Esophagus squamous epithelium (tissue), 5 donors: ENCODE measurements at regions not wholly inside any gene's neighbourhood (a gene's known extent, or its start where the extent isn't known, plus 50 kb on each side); places are given as distances from the start of the nearest gene placed in this dataset.
A peak's percentile ranks its signal among the peaks of the same experiment; 100 is the strongest.

ENCODE experiments used
- DNase-seq: peaks from one replicate; lab custom pipeline; 2025; lab: John Stamatoyannopoulos, UW
- H3K27ac ChIP-seq, 4 donors: fragments of 200-600 bp; sonication (generic); one replicate each; pipeline ENCODE4 v1.5.1; 2016 to 2019; ENCODE audit warnings: mild to moderate bottlenecking in 1 of 4
- H3K27me3 ChIP-seq, 4 donors: fragments of 200-600 bp; sonication (generic); 1 replicate in 3 of 4; 2 replicates in 1 of 4; pipeline versions ENCODE4 v1.5.1 to v1.6.0; 2017 to 2021; ENCODE audit warnings: antibody characterized with exemption in 1 of 4
- H3K36me3 ChIP-seq, 3 donors: fragments of 200-600 bp; sonication (generic); one replicate each; pipeline ENCODE4 v1.5.1; 2016 to 2019
- H3K4me1 ChIP-seq, 3 donors: fragments of 200-600 bp; sonication (generic); one replicate each; pipeline ENCODE4 v1.5.1; 2017 to 2019
- H3K4me3 ChIP-seq, 4 donors: fragments of 200-600 bp; sonication (generic); 1 replicate in 3 of 4; 2 replicates in 1 of 4; pipeline ENCODE4 v1.5.1; 2016 to 2019; ENCODE audit warnings: mild to moderate bottlenecking in 2 of 4, moderate library complexity in 1 of 4
- H3K9me3 ChIP-seq, 3 donors: fragments of 200-600 bp; sonication (generic); one replicate each; pipeline ENCODE4 v1.5.1; 2016 to 2019
- POLR2A ChIP-seq, 4 donors: fragments of 450-650 bp; IDR thresholded peaks; one replicate each; pipeline ENCODE4 v1.6.1; 2017; ENCODE audit warnings: antibody characterized with exemption in 4 of 4, mild to moderate bottlenecking in 4 of 4, moderate library complexity in 3 of 4
- WGBS, 2 donors: methylation state at CpG; one replicate each; pipeline ENCODE4 v1.1.5; 2018; 5-methylcytosine and 5-hydroxymethylcytosine counted together
- intact Hi-C: fragments of 100-400 bp; cut with DNase I; formaldehyde crosslinking; loops from one replicate; pipeline ENCODE4 v1.15.0; 2022
- TF ChIP-seq, protein P1 (sequence below), 6 experiments: fragments of 450-650 bp in 4 of 6; fragments of 200-600 bp in 2 of 6; sonication (generic) in 2 of 6; IDR thresholded peaks; one replicate each; pipeline ENCODE4 v1.5.1; 2016 to 2019; ENCODE audit warnings: antibody characterized with exemption in 6 of 6, mild to moderate bottlenecking in 4 of 6, moderate library complexity in 4 of 6
- donor health status: DM: yes; HTN: yes; CAD: no.

DNA sequence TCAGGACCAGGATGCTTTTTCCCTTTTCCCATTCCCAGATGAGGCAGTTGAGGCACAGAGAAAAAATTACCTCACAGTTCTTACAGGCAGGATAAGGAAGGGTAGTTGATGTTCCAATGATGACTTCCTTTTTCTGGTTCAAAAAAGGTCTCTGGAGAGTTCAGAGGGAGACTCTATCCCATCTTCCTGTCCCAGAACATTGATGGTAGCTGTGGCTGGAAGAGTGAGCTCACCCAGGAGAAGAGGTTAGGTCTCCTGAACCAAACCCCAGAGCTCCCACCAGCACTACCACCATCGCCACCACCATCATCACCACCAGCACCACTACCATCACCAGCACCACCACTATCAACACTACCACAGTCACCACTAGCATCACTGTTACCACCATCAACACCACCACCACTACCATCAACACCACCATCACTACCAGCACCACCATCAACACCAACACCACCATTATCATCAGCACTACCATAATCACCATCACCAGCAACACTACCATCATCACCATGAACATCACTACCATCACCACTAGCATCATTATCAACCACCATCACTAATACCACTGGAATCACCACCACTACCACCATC, 105.5 kb upstream of the RUNX3 start:
- intact Hi-C loops = no loop called here
- Histone ChIP-seq H3K27ac (no peak overlapping the region), H3K4me3 (no peak overlapping the region), H3K9me3 (no peaks in the 10 kb centered on the region), H3K27me3 (peaks cover 0 to 29% (median 0%) of the 10 kb centered on the region in 4 donors), H3K4me1 (peaks cover 0 to 28% (median 3%) of the 10 kb centered on the region in 3 donors), H3K36me3 (no peaks in the 10 kb centered on the region)
- no peak for DNase-seq
- WGBS, 2 donors = 88 to 100% methylated on average over 1 of the region's 1 CpG
- TF ChIP-seq, protein P1, sequence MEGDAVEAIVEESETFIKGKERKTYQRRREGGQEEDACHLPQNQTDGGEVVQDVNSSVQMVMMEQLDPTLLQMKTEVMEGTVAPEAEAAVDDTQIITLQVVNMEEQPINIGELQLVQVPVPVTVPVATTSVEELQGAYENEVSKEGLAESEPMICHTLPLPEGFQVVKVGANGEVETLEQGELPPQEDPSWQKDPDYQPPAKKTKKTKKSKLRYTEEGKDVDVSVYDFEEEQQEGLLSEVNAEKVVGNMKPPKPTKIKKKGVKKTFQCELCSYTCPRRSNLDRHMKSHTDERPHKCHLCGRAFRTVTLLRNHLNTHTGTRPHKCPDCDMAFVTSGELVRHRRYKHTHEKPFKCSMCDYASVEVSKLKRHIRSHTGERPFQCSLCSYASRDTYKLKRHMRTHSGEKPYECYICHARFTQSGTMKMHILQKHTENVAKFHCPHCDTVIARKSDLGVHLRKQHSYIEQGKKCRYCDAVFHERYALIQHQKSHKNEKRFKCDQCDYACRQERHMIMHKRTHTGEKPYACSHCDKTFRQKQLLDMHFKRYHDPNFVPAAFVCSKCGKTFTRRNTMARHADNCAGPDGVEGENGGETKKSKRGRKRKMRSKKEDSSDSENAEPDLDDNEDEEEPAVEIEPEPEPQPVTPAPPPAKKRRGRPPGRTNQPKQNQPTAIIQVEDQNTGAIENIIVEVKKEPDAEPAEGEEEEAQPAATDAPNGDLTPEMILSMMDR (IDR thresholded peaks at IDR 0.05) = no peak

DNA sequence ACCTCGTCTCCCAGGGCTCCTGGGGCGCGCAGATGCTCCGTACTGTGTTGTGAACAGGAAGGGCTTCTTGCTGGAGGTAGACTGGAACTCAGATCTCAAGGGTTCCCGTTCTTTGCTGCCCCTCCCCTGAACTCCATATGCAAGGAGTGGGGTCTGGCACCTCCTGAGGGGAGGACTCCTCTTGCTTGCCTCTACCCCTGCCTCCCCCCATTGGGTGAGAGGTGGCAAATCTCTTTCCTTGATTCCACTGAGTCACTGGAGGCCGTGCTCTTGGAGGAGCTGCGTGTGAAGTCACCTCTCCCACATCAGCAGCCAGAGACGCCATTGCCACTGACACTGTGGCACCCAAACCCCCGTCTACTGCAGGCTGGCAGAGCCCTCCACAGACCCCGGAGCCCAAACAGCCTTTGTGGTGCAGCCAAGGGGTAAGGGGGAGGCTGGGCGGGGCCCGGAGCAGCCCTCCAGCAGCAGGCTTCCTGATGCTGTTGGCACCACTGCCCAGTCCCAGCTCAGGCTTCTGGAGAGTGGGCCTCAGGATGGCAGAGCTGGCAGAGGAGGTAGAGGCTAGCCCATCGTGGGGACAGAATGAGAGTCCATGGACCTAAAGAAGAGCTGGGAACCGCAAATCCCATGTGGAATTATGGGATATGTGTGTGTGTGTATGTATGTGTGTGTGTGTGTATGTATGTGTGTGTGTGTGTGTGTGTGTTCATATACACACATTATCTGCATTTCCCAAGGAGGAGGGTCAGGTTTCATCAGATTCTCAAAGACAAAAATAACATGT, 104.9 kb upstream of the RUNX3 start:
- WGBS, 2 donors = 63 to 75% methylated on average over 3 of the region's 14 CpGs
- H3K27ac ChIP-seq = peak overlapping the region in 2 of 4 donors; percentile 8 to 50
- intact Hi-C loops = no loop called here

DNA sequence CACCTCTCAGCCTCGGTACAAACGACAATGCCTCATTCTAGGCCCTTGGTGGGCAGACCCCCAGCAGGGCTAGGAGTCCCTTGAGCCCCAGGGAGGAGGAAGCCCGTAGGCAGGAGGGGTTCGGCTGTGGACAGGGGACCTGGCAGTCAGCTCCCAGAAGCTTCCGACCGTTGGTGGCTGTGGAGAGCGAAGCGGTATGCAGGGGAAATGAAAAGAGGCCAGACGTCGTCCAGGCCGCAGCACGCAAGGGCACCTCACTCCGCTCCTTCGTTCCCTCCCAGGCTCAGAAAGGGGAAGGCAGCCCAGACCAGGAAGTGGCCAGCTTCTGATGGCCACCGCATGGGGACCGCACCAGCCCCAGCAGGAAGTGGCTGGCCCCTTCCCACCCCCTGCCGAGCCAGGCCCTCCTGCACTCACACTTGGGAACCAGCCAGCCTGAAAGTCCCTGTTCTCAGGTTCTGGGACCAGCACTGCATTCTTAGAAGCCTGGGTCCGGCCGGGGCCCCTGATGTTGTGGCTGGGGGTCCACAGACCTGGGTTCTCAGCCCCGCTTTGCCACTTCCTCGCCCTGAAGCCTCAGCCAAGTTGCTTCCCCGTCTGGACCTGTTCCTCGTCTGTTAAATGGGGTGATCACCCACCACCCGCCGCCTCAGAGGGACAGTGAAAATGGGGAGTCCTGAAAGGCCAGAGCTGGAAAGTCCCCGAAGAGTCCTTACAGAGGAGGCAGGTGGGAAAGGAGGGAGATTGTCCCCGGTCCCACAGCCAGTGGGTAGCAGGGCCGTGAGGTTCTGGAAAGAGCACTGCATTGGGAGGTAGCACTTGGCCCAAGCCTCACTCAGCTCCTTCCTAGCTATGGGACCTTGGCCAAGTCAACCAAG, 104.0 kb upstream of the RUNX3 start:
- intact Hi-C loops = no loop called here
- Histone ChIP-seq H3K36me3 (no peaks in the 10 kb centered on the region), H3K27me3 (peaks cover 0 to 30% (median 0%) of the 10 kb centered on the region in 4 donors), H3K27ac (peak overlapping the region in 2 of 4 donors; percentile 11 to 50), H3K9me3 (no peaks in the 10 kb centered on the region), H3K4me3 (no peak overlapping the region), H3K4me1 (peaks cover 0 to 38% (median 3%) of the 10 kb centered on the region in 3 donors)
- no peak for DNase-seq
- WGBS, 2 donors = 59 to 87% methylated on average over 4 to 19 of the region's 28 CpGs
- TF ChIP-seq, protein P1 (IDR thresholded peaks at IDR 0.05) = no peak
- TF ChIP-seq POLR2A (IDR thresholded peaks at IDR 0.05) = no peak

More for the DNA sequence above, 104.9 kb upstream of the RUNX3 start:
- H3K9me3 ChIP-seq = no peaks in the 10 kb centered on the region
- H3K36me3 ChIP-seq = no peaks in the 10 kb centered on the region
- TF ChIP-seq, protein P1 (IDR thresholded peaks at IDR 0.05) = no peak
- TF ChIP-seq POLR2A (IDR thresholded peaks at IDR 0.05) = no peak
- no peak overlapping the region for H3K4me3 ChIP-seq
- no peak for DNase-seq
- H3K27me3 ChIP-seq = peaks cover 0 to 27% (median 0%) of the 10 kb centered on the region in 4 donors
- peaks cover 0 to 30% (median 3%) of the 10 kb centered on the region in 3 donors for H3K4me1 ChIP-seq

DNA sequence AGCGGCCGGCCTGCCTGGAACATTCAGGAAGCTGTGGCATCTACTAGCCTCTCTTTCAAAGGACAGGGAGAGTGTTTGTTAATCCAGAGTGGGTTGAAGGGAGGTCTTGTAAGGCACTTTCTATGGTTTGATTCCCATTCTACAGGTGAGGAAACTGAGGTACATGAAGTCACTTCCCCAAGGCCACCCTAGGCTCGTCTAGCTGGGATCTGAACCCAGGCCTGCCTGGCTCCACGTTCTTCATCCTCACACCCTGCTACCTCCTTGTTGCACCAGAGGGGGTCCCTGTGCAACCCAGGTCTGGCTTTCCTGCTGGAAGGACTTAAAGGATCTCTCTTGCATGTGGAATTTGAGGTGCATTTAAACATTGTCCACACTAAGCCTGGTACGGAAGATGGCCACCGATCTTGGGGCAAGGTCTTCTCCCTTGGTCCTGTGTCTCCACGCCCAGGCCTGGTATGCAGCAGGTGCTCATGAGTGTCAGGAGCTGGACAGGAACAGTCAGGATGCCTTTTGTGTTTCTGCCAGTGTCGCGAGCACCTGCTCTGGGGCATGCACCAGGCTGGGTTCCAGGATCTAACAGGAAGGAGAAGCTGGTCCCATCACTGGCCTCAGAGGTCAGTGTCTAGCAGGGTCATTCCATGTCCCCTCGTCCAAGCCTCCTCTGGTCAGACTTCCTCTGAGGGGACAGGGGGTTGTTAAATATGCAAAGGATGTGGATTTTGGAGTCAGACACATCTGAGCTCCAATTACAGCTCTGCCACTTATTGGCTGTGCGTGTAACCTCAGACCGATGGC, 103.2 kb upstream of the RUNX3 start:
- intact Hi-C loops = no loop called here
- 64 to 66% methylated on average over 6 to 8 of the region's 12 CpGs for WGBS, 2 donors
- no peak for TF ChIP-seq POLR2A (IDR thresholded peaks at IDR 0.05)
- TF ChIP-seq, protein P1 (IDR thresholded peaks at IDR 0.05) = no peak
- DNase-seq = no peak
- Histone ChIP-seq H3K4me1 (peaks cover 0 to 38% (median 3%) of the 10 kb centered on the region in 3 donors), H3K27me3 (peaks cover 0 to 39% (median 0%) of the 10 kb centered on the region in 4 donors), H3K4me3 (no peak overlapping the region), H3K36me3 (no peaks in the 10 kb centered on the region), H3K27ac (peak overlapping the region in 3 of 4 donors; percentile 11 to 50 (median 26)), H3K9me3 (no peaks in the 10 kb centered on the region)
